ENCODE measurements at regions not wholly inside any gene's neighbourhood (a gene's known extent, or its start where the extent isn't known, plus 50 kb on each side); places are given as distances from the start of the nearest gene placed in this dataset.

GRCh38 chr1:232398823-232399222 is 231.1 kb downstream of the SIPA1L2 start:
- dilution Hi-C loops (cut with MboI; ENCODE audit: extremely low pct_ligation_motif_present, low sequenced_read_pairs): no loop called here
- Histone ChIP-seq H3K4me1 (ENCODE audit: control insufficient read depth, extremely low read depth, insufficient read depth, low read length) (no peaks in the 10 kb centered on the region), H3K27ac (ENCODE audit: insufficient read depth, low read depth, low read length) (no peak overlapping the region), H3K9ac (replicated peaks; ENCODE audit: extremely low read depth, insufficient read depth, low read length) (no peak overlapping the region), H2AFZ (ENCODE audit: low read depth, low read length) (no peak overlapping the region), H4K20me1 (replicated peaks; ENCODE audit: control insufficient read depth, extremely low read depth, insufficient read depth, low read length) (no peaks in the 10 kb centered on the region), H3K79me2 (ENCODE audit: control insufficient read depth, insufficient read depth, low read length) (no peaks in the 10 kb centered on the region), H3K4me3 (replicated peaks in 1 of 3; ENCODE audit: insufficient read depth in 1 of 3, low read depth in 1 of 3, low read length in 3 of 3) (no peak overlapping the region), H3K9me3 (replicated peaks; ENCODE audit: control insufficient read depth, insufficient read depth, low read length) (no peaks in the 10 kb centered on the region), H3K36me3 (ENCODE audit: control insufficient read depth in 2 of 2, extremely low read depth in 1 of 2, insufficient read depth in 2 of 2, low read length in 2 of 2) (no peaks in the 10 kb centered on the region), H3K9me1 (replicated peaks; ENCODE audit: control insufficient read depth, extremely low read depth, insufficient read depth, low read length) (no peaks in the 10 kb centered on the region), H3K4me2 (ENCODE audit: insufficient read depth, low read length) (no peak overlapping the region), H3K27me3 (ENCODE audit: control insufficient read depth in 2 of 2, insufficient read depth in 2 of 2, low read length in 2 of 2) (no peaks in the 10 kb centered on the region)
- intact Hi-C loops (cut with micrococcal nuclease): no loop called here
- no peak for TF ChIP-seq FOS (IDR thresholded peaks at IDR 0.05; ENCODE audit: borderline replicate concordance, insufficient read depth, low read length)
- TF ChIP-seq EZH2 (IDR thresholded peaks at IDR 0.05; ENCODE audit: borderline replicate concordance, low read depth, low read length, severe bottlenecking): no peak
- no peak for TF ChIP-seq POLR2A (IDR thresholded peaks at IDR 0.05; ENCODE audit: low read depth, low read length)
- TF ChIP-seq CTCF (IDR thresholded peaks at IDR 0.05; ENCODE audit: extremely low read depth in 1 of 2, insufficient read depth in 1 of 2, low read depth in 1 of 2, low read length in 2 of 2): no peak
- no peak for TF ChIP-seq JUN (IDR thresholded peaks at IDR 0.05; ENCODE audit: borderline replicate concordance, insufficient read depth, insufficient read length, low read depth)
- no peak for TF ChIP-seq GATA2 (IDR thresholded peaks at IDR 0.05; ENCODE audit: insufficient read depth, insufficient read length, low read depth, low read length)
- TF ChIP-seq MYC (IDR thresholded peaks at IDR 0.05; ENCODE audit: low read depth, low read length): no peak
- no peak for TF ChIP-seq POLR2AphosphoS5 (IDR thresholded peaks at IDR 0.05; ENCODE audit: insufficient read depth, low read depth, low read length)
- TF ChIP-seq MAX (IDR thresholded peaks at IDR 0.05; ENCODE audit: insufficient read depth, insufficient read length): no peak
- FAIRE-seq: no peak
- no TSS peak for BruUV-seq (replicated peaks)
- no peak for DNase-seq (ENCODE audit: low read depth, low spot score)
- ChIA-PET CTCF (no interaction called here), POLR2A (no interaction called here)

Data from endothelial cell of umbilical vein (primary cell).